CD8-positive, alpha-beta memory T cell (primary cell): ENCODE measurements at regions not wholly inside any gene's neighbourhood (a gene's known extent, or its start where the extent isn't known, plus 50 kb on each side); places are given as distances from the start of the nearest gene placed in this dataset.

Source experiments
- CTCF ChIA-PET: fragments of 350-600 bp; sonication (Branson Sonifier 250); formaldehyde crosslinking; loops from one replicate; lab custom pipeline; 2021; ENCODE audit warnings: antibody characterized with exemption; lab: Charles Lee
- POLR2A ChIA-PET: fragments of 350-600 bp; sonication (Branson Sonifier 250); formaldehyde crosslinking; loops from one replicate; lab custom pipeline; 2021; ENCODE audit warnings: antibody characterized with exemption; lab: Charles Lee
- DNase-seq, 5 donors: peaks; one replicate each; pipeline versions ENCODE4 v3.0.0 to v3.0.0-alpha.2; 2020 to 2022; ENCODE audit warnings: mixed read lengths in 1 of 5
- H3K27ac ChIP-seq: one replicate; pipeline ENCODE4 v1.7.0; 2013; ENCODE audit warnings: low read depth, mild to moderate bottlenecking, low read length, moderate library complexity
- H3K27me3 ChIP-seq: 2 replicates; pipeline ENCODE4 v1.7.0; 2013; ENCODE audit warnings: low read length, mild to moderate bottlenecking; ENCODE audit not compliant: insufficient read depth, poor library complexity, severe bottlenecking
- H3K36me3 ChIP-seq: 2 replicates; pipeline ENCODE4 v1.7.0; 2013; ENCODE audit warnings: mild to moderate bottlenecking, low read length, moderate library complexity; ENCODE audit not compliant: insufficient read depth
- H3K4me1 ChIP-seq: 2 replicates; pipeline ENCODE4 v1.7.0; 2013; ENCODE audit warnings: mild to moderate bottlenecking, low read length, moderate library complexity; ENCODE audit not compliant: insufficient read depth
- H3K4me3 ChIP-seq: 2 replicates; pipeline ENCODE4 v1.7.0; 2013; ENCODE audit warnings: mild to moderate bottlenecking, low read length
- H3K9me3 ChIP-seq: 2 replicates; pipeline ENCODE4 v1.7.0; 2013; ENCODE audit warnings: mild to moderate bottlenecking, low read length
- H3K27ac Mint-ChIP-seq, 8 donors: one replicate each; pipeline ENCODE4 v1.8.0; 2020 to 2021; ENCODE audit warnings: mixed read lengths in 8 of 8, mild to moderate bottlenecking in 6 of 8, inconsistent platforms in 3 of 8, moderate library complexity in 3 of 8
- H3K27me3 Mint-ChIP-seq, 2 donors: one replicate each; pipeline ENCODE4 v1.8.0; 2020 to 2021; ENCODE audit warnings: mixed read lengths in 2 of 2, mild to moderate bottlenecking in 1 of 2, moderate library complexity in 1 of 2
- H3K36me3 Mint-ChIP-seq, 3 donors: one replicate each; pipeline ENCODE4 v1.8.0; 2020 to 2021; ENCODE audit warnings: mixed read lengths in 3 of 3, inconsistent platforms in 1 of 3, mild to moderate bottlenecking in 1 of 3
- H3K4me1 Mint-ChIP-seq, 3 donors: one replicate each; pipeline ENCODE4 v1.8.0; 2020 to 2021; ENCODE audit warnings: mixed read lengths in 3 of 3, inconsistent platforms in 1 of 3, mild to moderate bottlenecking in 1 of 3
- H3K4me3 Mint-ChIP-seq, 7 donors: one replicate each; pipeline ENCODE4 v1.8.0; 2020 to 2021; ENCODE audit warnings: mixed read lengths in 7 of 7, mild to moderate bottlenecking in 6 of 7, moderate library complexity in 4 of 7, inconsistent platforms in 2 of 7
- H3K9me3 Mint-ChIP-seq, 5 donors: one replicate each; pipeline ENCODE4 v1.8.0; 2020 to 2022; ENCODE audit warnings: mixed read lengths in 5 of 5, mild to moderate bottlenecking in 3 of 5, moderate library complexity in 2 of 5, inconsistent platforms in 1 of 5

DNA sequence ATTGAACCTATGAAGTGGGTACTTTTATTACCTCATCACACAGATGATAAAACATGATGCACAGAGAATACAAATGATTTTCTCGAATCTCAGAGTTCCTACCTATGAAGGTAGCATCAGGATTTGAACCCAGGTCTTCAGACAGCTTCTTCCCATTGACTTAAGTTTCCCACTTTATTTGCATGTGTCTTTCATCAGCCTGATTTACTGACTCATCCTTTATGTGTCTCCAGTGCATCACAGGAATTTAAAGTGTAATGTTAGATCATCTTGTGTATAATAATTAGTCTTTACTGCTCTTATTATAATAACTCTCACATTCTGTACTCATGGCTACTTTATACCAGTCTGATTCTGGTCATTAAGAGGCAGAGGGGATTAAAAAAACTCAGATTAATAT is 449.4 kb upstream of the SUCLG2 start:
- Mint-ChIP-seq H3K4me3 (no peak overlapping the region), H3K36me3 (peaks cover 0 to 23% (median 10%) of the 10 kb centered on the region in 3 donors), H3K9me3 (peaks cover 0 to 6% (median 3%) of the 10 kb centered on the region in 5 donors), H3K27me3 (no peaks in the 10 kb centered on the region), H3K27ac (no peak overlapping the region), H3K4me1 (peaks cover 7 to 22% (median 12%) of the 10 kb centered on the region in 3 donors)
- Histone ChIP-seq H3K9me3 (no peaks in the 10 kb centered on the region), H3K4me3 (no peak overlapping the region), H3K27me3 (no peaks in the 10 kb centered on the region), H3K36me3 (no peaks in the 10 kb centered on the region), H3K27ac (no peak overlapping the region), H3K4me1 (peaks cover 5% of the 10 kb centered on the region)
- CTCF ChIA-PET: no interaction called here
- POLR2A ChIA-PET: no interaction called here
- DNase-seq: no peak

DNA sequence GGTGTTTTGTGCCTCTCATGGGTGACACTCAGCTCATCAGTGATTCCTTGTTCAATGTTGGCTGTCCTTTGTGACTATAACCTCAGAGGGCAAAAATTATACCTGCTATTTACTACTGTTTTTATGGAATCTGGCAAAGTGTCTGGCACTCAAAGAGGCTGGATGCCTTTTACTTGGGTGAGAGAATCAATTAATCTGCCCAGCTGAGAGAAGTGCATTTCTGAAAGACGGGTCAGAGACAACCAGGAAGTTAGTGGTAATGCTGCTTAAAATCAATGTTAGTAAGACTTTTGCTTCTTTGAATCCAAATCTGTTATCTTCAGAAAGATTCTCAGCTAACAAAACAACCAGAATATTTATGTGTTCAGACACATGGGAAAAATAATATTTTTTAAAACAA is 436.2 kb upstream of the SUCLG2 start:
- H3K36me3 Mint-ChIP-seq: no peaks in the 10 kb centered on the region
- peak overlapping the region in 6 of 7 donors; percentile 17 to 65 (median 48) for H3K4me3 Mint-ChIP-seq
- Histone ChIP-seq H3K36me3 (no peaks in the 10 kb centered on the region), H3K27ac (no peak overlapping the region), H3K4me3 (no peak overlapping the region), H3K9me3 (no peaks in the 10 kb centered on the region), H3K4me1 (peaks cover 45% of the 10 kb centered on the region), H3K27me3 (no peaks in the 10 kb centered on the region)
- no peaks in the 10 kb centered on the region for H3K9me3 Mint-ChIP-seq
- H3K27me3 Mint-ChIP-seq: peaks cover 0 to 1% of the 10 kb centered on the region in 2 donors
- peak overlapping the region in 7 of 8 donors; percentile 18 to 78 (median 67) for H3K27ac Mint-ChIP-seq
- POLR2A ChIA-PET: no interaction called here
- H3K4me1 Mint-ChIP-seq: peaks cover 52 to 72% (median 56%) of the 10 kb centered on the region in 3 donors
- CTCF ChIA-PET: interaction anchor here (1.6 kb wide), 1 partner anchor 142 kb away, joined by 3 read pairs; no protein-coding TSS in a partner anchor
- DNase-seq: no peak

DNA sequence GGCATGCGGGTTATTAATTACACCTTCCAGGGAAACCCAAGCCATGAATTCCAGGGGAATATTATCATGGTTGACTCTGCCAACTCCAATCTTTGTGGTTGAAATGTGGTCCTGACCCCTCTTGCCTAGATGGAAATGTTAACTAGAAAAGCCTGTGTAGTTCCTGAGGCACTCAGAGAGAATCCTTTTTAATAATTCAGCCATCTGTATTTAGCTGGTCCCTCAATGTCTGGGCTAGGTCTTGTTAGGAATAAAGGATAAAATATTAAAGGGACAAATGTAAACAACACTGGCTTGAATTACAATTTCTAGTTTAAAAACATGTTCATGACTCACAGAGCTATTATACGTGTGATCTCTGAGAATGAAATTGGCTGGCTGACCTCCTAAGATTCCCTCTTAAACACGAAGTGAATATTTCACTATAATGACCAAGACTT is 435.2 kb upstream of the SUCLG2 start:
- ChIA-PET POLR2A (interaction anchor here (1.6 kb wide), 1 partner anchor 436 kb away, joined by 3 read pairs; the partner anchor contains the start of gene SUCLG2), CTCF (interaction anchor here (1.6 kb wide), 1 partner anchor 141 kb away, joined by 3 read pairs; no protein-coding TSS in a partner anchor)
- Mint-ChIP-seq H3K4me3 (peak overlapping the region in 5 of 7 donors; percentile 1 to 64 (median 41)), H3K27me3 (peaks cover 0 to 1% of the 10 kb centered on the region in 2 donors), H3K36me3 (no peaks in the 10 kb centered on the region), H3K9me3 (no peaks in the 10 kb centered on the region), H3K27ac (peak overlapping the region in 4 of 8 donors; percentile 1 to 52 (median 15)), H3K4me1 (peaks cover 54 to 77% (median 58%) of the 10 kb centered on the region in 3 donors)
- no peak for DNase-seq
- H3K36me3 ChIP-seq: no peaks in the 10 kb centered on the region
- no peak overlapping the region for H3K4me3 ChIP-seq
- H3K27me3 ChIP-seq: no peaks in the 10 kb centered on the region
- no peaks in the 10 kb centered on the region for H3K9me3 ChIP-seq
- H3K4me1 ChIP-seq: peaks cover 49% of the 10 kb centered on the region
- no peak overlapping the region for H3K27ac ChIP-seq

DNA sequence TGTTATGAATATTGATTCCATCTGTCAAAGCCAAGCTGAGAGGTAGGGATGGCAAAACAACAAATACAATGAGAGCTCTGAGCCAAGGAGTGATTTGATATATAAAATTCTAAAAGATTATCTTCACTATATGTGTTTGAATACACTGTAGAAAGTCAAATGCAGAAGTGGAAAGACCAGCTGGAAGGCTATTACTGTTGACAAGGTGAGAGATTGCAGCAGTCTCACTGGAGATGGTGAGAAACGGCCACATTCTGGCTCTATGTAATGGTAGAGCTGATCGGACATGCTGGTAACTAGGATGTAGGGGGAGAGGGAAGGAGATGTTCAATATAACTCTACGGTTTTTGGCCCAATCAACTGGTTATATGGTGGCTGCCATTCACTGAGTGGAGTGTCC is 434.2 kb upstream of the SUCLG2 start:
- ChIA-PET CTCF (interaction anchor here (0.6 to 1.7 kb wide), 3 partner anchors 31 to 725 kb away, joined by 3 to 5 read pairs (median 4); no protein-coding TSS in a partner anchor), POLR2A (interaction anchor here (1.6 kb wide), 1 partner anchor 435 kb away, joined by 3 read pairs; the partner anchor contains the start of gene SUCLG2)
- Histone ChIP-seq H3K27ac (no peak overlapping the region), H3K9me3 (no peaks in the 10 kb centered on the region), H3K36me3 (no peaks in the 10 kb centered on the region), H3K27me3 (no peaks in the 10 kb centered on the region), H3K4me3 (peak overlapping the region; percentile 11), H3K4me1 (peaks cover 49% of the 10 kb centered on the region)
- Mint-ChIP-seq H3K4me3 (peak overlapping the region; percentile 44 to 80 (median 57)), H3K4me1 (peaks cover 54 to 76% (median 57%) of the 10 kb centered on the region in 3 donors), H3K27me3 (peaks cover 0 to 1% of the 10 kb centered on the region in 2 donors), H3K36me3 (peaks cover 0 to 3% (median 0%) of the 10 kb centered on the region in 3 donors), H3K9me3 (no peaks in the 10 kb centered on the region), H3K27ac (peak overlapping the region in 6 of 8 donors; percentile 74 to 91 (median 80))
- DNase-seq: no peak

DNA sequence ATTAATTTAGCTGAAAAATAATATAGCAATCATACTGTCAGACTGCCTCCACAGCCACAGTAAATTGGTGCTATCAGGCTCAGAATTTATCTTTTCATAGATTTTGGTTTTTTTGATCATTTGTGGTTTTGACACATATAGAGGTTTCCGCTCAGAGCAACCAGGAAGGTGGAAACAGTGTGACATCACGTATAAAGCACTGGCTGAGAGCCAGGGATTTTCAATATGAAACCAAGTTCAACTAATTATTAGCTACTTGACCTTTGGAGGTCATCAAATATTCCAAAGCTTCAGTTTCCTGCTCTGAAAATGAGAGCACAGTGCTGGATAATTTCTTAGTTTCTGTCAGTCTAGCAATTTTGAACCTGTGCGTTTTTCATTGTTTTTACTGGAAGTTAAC is 433.8 kb upstream of the SUCLG2 start:
- peak; percentile 5 to 77 (median 71) for DNase-seq
- peaks cover 54 to 72% (median 57%) of the 10 kb centered on the region in 3 donors for H3K4me1 Mint-ChIP-seq
- no peak overlapping the region for H3K27ac ChIP-seq
- H3K27me3 ChIP-seq: no peaks in the 10 kb centered on the region
- H3K4me3 ChIP-seq: peak overlapping the region; percentile 11
- POLR2A ChIA-PET: interaction anchor here (1.6 kb wide), 1 partner anchor 434 kb away, joined by 3 read pairs; the partner anchor contains the start of gene SUCLG2
- no peaks in the 10 kb centered on the region for H3K36me3 ChIP-seq
- peaks cover 0 to 5% (median 0%) of the 10 kb centered on the region in 3 donors for H3K36me3 Mint-ChIP-seq
- no peaks in the 10 kb centered on the region for H3K9me3 ChIP-seq
- H3K4me1 ChIP-seq: peaks cover 49% of the 10 kb centered on the region
- H3K4me3 Mint-ChIP-seq: peak overlapping the region; percentile 44 to 80 (median 57)
- H3K27ac Mint-ChIP-seq: peak overlapping the region in 6 of 8 donors; percentile 61 to 84 (median 76)
- peaks cover 0 to 1% of the 10 kb centered on the region in 2 donors for H3K27me3 Mint-ChIP-seq
- H3K9me3 Mint-ChIP-seq: no peaks in the 10 kb centered on the region
- CTCF ChIA-PET: interaction anchor here (0.6 to 1.7 kb wide), 3 partner anchors 30 to 724 kb away, joined by 3 to 5 read pairs (median 4); no protein-coding TSS in a partner anchor

DNA sequence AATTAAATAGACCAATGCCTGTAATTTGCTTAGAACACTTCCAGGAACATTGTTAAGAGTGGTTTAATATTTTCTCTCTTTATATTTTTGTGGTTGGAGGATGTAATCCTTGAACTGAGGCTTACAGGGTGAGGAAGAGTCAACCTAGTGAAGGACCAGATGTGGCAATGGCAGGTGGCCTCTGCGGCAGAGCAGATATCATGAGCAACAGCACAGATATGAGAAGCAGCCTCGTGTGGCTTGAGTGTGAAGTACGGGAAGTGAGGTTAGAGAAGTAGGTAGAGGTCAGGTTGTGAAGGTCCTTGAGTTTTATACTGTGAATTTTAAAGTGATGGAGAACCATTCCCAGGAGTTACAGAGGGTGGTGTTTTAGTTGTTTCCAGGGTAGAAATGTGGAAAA is 417.6 kb upstream of the SUCLG2 start:
- H3K27ac Mint-ChIP-seq: peak overlapping the region in 1 of 8 donors; percentile 6
- peak overlapping the region in 1 of 7 donors; percentile 79 for H3K4me3 Mint-ChIP-seq
- Histone ChIP-seq H3K36me3 (no peaks in the 10 kb centered on the region), H3K4me1 (no peaks in the 10 kb centered on the region), H3K9me3 (no peaks in the 10 kb centered on the region), H3K27ac (no peak overlapping the region), H3K27me3 (no peaks in the 10 kb centered on the region), H3K4me3 (no peak overlapping the region)
- H3K27me3 Mint-ChIP-seq: peaks cover 1 to 5% of the 10 kb centered on the region in 2 donors
- peaks cover 8 to 18% (median 14%) of the 10 kb centered on the region in 3 donors for H3K4me1 Mint-ChIP-seq
- peaks cover 5 to 30% (median 15%) of the 10 kb centered on the region in 5 donors for H3K9me3 Mint-ChIP-seq
- POLR2A ChIA-PET: no interaction called here
- no peak for DNase-seq
- CTCF ChIA-PET: no interaction called here
- peaks cover 4 to 50% (median 17%) of the 10 kb centered on the region in 3 donors for H3K36me3 Mint-ChIP-seq

DNA sequence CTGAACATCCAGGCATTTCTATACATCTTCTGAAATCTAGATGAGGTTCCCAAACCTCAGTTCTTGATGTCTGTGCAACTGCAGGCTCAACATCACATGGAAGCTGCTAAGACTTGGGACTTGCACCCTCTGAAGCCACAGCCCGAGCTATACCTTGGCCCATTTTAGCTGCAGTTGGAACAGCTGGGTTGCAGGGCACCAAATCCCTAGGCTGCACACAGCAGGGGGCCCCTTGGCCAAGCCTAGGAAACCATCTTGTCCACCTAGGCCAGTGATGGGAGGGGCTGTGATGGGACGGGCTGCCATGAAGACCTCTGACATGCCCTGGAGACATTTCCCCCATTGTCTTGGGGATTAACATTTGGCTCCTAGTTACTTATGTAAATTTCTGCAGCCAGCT is 415.8 kb upstream of the SUCLG2 start:
- ChIA-PET CTCF (no interaction called here), POLR2A (no interaction called here)
- DNase-seq: no peak
- Mint-ChIP-seq H3K27ac (no peak overlapping the region), H3K27me3 (peaks cover 3 to 5% of the 10 kb centered on the region in 2 donors), H3K4me1 (peaks cover 9 to 16% (median 12%) of the 10 kb centered on the region in 3 donors), H3K36me3 (peaks cover 4 to 40% (median 15%) of the 10 kb centered on the region in 3 donors), H3K9me3 (peaks cover 2 to 22% (median 14%) of the 10 kb centered on the region in 5 donors), H3K4me3 (no peak overlapping the region)
- no peaks in the 10 kb centered on the region for H3K36me3 ChIP-seq
- H3K4me1 ChIP-seq: no peaks in the 10 kb centered on the region
- H3K27ac ChIP-seq: no peak overlapping the region
- H3K9me3 ChIP-seq: no peaks in the 10 kb centered on the region
- no peaks in the 10 kb centered on the region for H3K27me3 ChIP-seq
- H3K4me3 ChIP-seq: no peak overlapping the region

DNA sequence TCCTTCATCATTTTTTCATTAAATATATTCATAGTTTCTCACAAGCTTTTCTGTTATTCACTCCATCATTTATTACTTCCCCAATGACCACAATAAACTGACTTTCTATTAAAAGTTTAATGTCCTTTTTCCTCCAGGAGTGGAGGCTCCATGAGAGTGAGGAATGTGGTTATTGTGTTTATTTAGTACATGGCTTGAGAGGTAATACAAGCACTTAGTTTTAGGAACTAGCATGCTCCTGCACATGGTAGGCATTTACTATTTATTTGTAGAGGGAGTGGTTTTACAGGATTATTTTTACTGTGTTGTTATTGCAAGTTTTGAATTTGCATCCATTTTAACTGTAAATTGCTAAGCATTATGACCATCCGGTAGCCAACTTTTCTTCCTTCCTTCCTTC is 412.9 kb upstream of the SUCLG2 start:
- no peaks in the 10 kb centered on the region for H3K4me1 ChIP-seq
- no peaks in the 10 kb centered on the region for H3K36me3 ChIP-seq
- no peaks in the 10 kb centered on the region for H3K27me3 ChIP-seq
- peaks cover 6 to 12% (median 8%) of the 10 kb centered on the region in 3 donors for H3K4me1 Mint-ChIP-seq
- H3K36me3 Mint-ChIP-seq: peaks cover 4 to 33% (median 13%) of the 10 kb centered on the region in 3 donors
- no peak overlapping the region for H3K27ac Mint-ChIP-seq
- peaks cover 2 to 22% (median 13%) of the 10 kb centered on the region in 5 donors for H3K9me3 Mint-ChIP-seq
- no peak for DNase-seq
- no peak overlapping the region for H3K4me3 Mint-ChIP-seq
- H3K27ac ChIP-seq: no peak overlapping the region
- POLR2A ChIA-PET: no interaction called here
- CTCF ChIA-PET: no interaction called here
- H3K4me3 ChIP-seq: no peak overlapping the region
- no peaks in the 10 kb centered on the region for H3K9me3 ChIP-seq
- peaks cover 3 to 5% of the 10 kb centered on the region in 2 donors for H3K27me3 Mint-ChIP-seq
